DND-41 (cell line): ENCODE measurements at regions not wholly inside any gene's neighbourhood (a gene's known extent, or its start where the extent isn't known, plus 50 kb on each side); places are given as distances from the start of the nearest gene placed in this dataset.
"Not testable (repeated sequence)": the region's sequence is repeated elsewhere in the genome, so short reads cannot be mapped to it uniquely, and the experiment has no call there.

Experiments
- EZH2 ChIP-seq: IDR thresholded peaks from 3 replicates; pipeline ENCODE4 v1.6.1; 2012; ENCODE audit warnings: borderline replicate concordance, low read depth, mild to moderate bottlenecking, moderate library complexity, low read length, inconsistent platforms; ENCODE audit not compliant: severe bottlenecking
- TF ChIP-seq, protein P1 (sequence below): IDR thresholded peaks from 2 replicates; pipeline ENCODE4 v1.5.1; 2012; ENCODE audit warnings: borderline replicate concordance, low read length, moderate library complexity, mild to moderate bottlenecking; ENCODE audit not compliant: poor library complexity, severe bottlenecking; ENCODE audit errors: extremely low read depth

GRCh38 chr2:192524214-192524613 is 329.5 kb upstream of the TMEFF2 start:
- TF ChIP-seq, protein P1, sequence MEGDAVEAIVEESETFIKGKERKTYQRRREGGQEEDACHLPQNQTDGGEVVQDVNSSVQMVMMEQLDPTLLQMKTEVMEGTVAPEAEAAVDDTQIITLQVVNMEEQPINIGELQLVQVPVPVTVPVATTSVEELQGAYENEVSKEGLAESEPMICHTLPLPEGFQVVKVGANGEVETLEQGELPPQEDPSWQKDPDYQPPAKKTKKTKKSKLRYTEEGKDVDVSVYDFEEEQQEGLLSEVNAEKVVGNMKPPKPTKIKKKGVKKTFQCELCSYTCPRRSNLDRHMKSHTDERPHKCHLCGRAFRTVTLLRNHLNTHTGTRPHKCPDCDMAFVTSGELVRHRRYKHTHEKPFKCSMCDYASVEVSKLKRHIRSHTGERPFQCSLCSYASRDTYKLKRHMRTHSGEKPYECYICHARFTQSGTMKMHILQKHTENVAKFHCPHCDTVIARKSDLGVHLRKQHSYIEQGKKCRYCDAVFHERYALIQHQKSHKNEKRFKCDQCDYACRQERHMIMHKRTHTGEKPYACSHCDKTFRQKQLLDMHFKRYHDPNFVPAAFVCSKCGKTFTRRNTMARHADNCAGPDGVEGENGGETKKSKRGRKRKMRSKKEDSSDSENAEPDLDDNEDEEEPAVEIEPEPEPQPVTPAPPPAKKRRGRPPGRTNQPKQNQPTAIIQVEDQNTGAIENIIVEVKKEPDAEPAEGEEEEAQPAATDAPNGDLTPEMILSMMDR: not testable (repeated sequence)
- TF ChIP-seq EZH2: not testable (repeated sequence)
